GM23338 (cell line): ENCODE measurements at regions not wholly inside any gene's neighbourhood (a gene's known extent, or its start where the extent isn't known, plus 50 kb on each side); places are given as distances from the start of the nearest gene placed in this dataset.

Experiments used
- CREB1 ChIP-seq: fragments of 250-450 bp; sonication (Bioruptor Pico); IDR thresholded peaks from 2 replicates; pipeline ENCODE4 v1.5.0; 2020; ENCODE audit warnings: low read depth, mild to moderate bottlenecking, moderate library complexity
- CTCF ChIP-seq, 2 experiments: fragments of 200-600 bp in 1 of 2; sonication (generic) in 1 of 2; conservative IDR thresholded peaks; 2 replicates each; pipeline versions ENCODE4 v1.5.1 to v1.6.1; 2016 to 2017; ENCODE audit warnings: antibody characterized with exemption in 2 of 2, low read depth in 2 of 2, mild to moderate bottlenecking in 2 of 2, moderate library complexity in 1 of 2
- EZH2 ChIP-seq: fragments of 200-600 bp; sonication (generic); IDR thresholded peaks from one replicate; pipeline ENCODE4 v1.8.0; 2017; ENCODE audit warnings: antibody characterized with exemption, mild to moderate bottlenecking, low read depth; ENCODE audit not compliant: unreplicated experiment
- EZH2phosphoT487 ChIP-seq: fragments of 200-600 bp; sonication (generic); IDR thresholded peaks from one replicate; pipeline ENCODE4 v1.8.1; 2018; ENCODE audit warnings: antibody characterized with exemption; ENCODE audit not compliant: unreplicated experiment
- POLR2AphosphoS5 ChIP-seq: IDR thresholded peaks from 2 replicates; pipeline ENCODE4 v1.6.1; 2016; ENCODE audit warnings: antibody characterized with exemption, low read depth
- REST ChIP-seq: IDR thresholded peaks from one replicate; pipeline ENCODE4 v1.6.1; 2018; ENCODE audit warnings: antibody characterized with exemption; ENCODE audit not compliant: unreplicated experiment

- TF ChIP-seq CTCF (conservative IDR thresholded peaks at IDR 0.05; ENCODE audit: low read depth in 2 of 2) = no peak
- TF ChIP-seq CREB1 (CRISPR knock-in tag) = no peak
- no peak for TF ChIP-seq EZH2
- no peak for TF ChIP-seq POLR2AphosphoS5
- TF ChIP-seq EZH2phosphoT487 = no peak
- no peak for TF ChIP-seq REST
These were observed 158.2 kb downstream of the FOXL1 start for GRCh38 chr16:86736502-86736901.
